Hepatocyte (in vitro differentiated cells): ENCODE measurements at regions not wholly inside any gene's neighbourhood (a gene's known extent, or its start where the extent isn't known, plus 50 kb on each side); places are given as distances from the start of the nearest gene placed in this dataset.

Experiments
- CTCF ChIP-seq: fragments of 200-600 bp; sonication (generic); IDR thresholded peaks from 2 replicates; pipeline ENCODE4 v1.5.1; 2016; ENCODE audit warnings: antibody characterized with exemption, mild to moderate bottlenecking; ENCODE audit not compliant: poor library complexity
- EZH2 ChIP-seq: fragments of 200-600 bp; sonication (generic); IDR thresholded peaks from 2 replicates; pipeline ENCODE4 v1.6.1; 2016; ENCODE audit warnings: antibody characterized with exemption, mild to moderate bottlenecking, borderline replicate concordance
- EZH2phosphoT487 ChIP-seq: fragments of 200-600 bp; sonication (generic); IDR thresholded peaks from one replicate; pipeline ENCODE4 v1.6.1; 2018; ENCODE audit warnings: antibody characterized with exemption, mild to moderate bottlenecking, low read depth, moderate library complexity; ENCODE audit not compliant: unreplicated experiment, severe bottlenecking

GRCh38 chr16:79735271-79735670 lies 134.7 kb upstream of the MAF start:
- TF ChIP-seq CTCF (no peak), EZH2phosphoT487 (no peak), EZH2 (no peak)
